ENCODE measurements at regions not wholly inside any gene's neighbourhood (a gene's known extent, or its start where the extent isn't known, plus 50 kb on each side); places are given as distances from the start of the nearest gene placed in this dataset.

- no peak for TF ChIP-seq CTCF (conservative IDR thresholded peaks at IDR 0.05; ENCODE audit: low read depth)
- CTCF ChIA-PET, result no interaction called here
- no peak for DNase-seq (ENCODE audit: low spot score)
- POLR2A ChIA-PET (ENCODE audit: low non-redundant PET), result no interaction called here
- H3K27ac ChIP-seq, result no peak overlapping the region
Measured at GRCh38 chr18:25787276-25787675, 303.1 kb downstream of the SS18 start.

GRCh38 chr18:25786758-25787157 lies 303.7 kb downstream of the SS18 start:
- no peak for DNase-seq (ENCODE audit: low spot score)
- ChIA-PET CTCF (no interaction called here), POLR2A (ENCODE audit: low non-redundant PET) (no interaction called here)
- no peak overlapping the region for H3K27ac ChIP-seq
- no peak for TF ChIP-seq CTCF (conservative IDR thresholded peaks at IDR 0.05; ENCODE audit: low read depth)

- ChIA-PET CTCF (no interaction called here), POLR2A (ENCODE audit: low non-redundant PET) (no interaction called here)
- H3K27ac ChIP-seq, result no peak overlapping the region
- no peak for DNase-seq (ENCODE audit: low spot score)
- no peak for TF ChIP-seq CTCF (conservative IDR thresholded peaks at IDR 0.05; ENCODE audit: low read depth)
Measured at GRCh38 chr18:25780105-25780504, 310.3 kb downstream of the SS18 start.

GRCh38 chr18:25771796-25772195 lies 318.6 kb downstream of the SS18 start:
- H3K27ac ChIP-seq, result no peak overlapping the region
- no peak for DNase-seq (ENCODE audit: low spot score)
- CTCF ChIA-PET, result no interaction called here
- POLR2A ChIA-PET (ENCODE audit: low non-redundant PET), result no interaction called here
- no peak for TF ChIP-seq CTCF (conservative IDR thresholded peaks at IDR 0.05; ENCODE audit: low read depth)

- POLR2A ChIA-PET (ENCODE audit: low non-redundant PET), result no interaction called here
- TF ChIP-seq CTCF (conservative IDR thresholded peaks at IDR 0.05; ENCODE audit: low read depth), result no peak
- CTCF ChIA-PET, result no interaction called here
- no peak overlapping the region for H3K27ac ChIP-seq
- no peak for DNase-seq (ENCODE audit: low spot score)
Measured at GRCh38 chr18:25764777-25765176, 325.6 kb downstream of the SS18 start.

- ChIA-PET POLR2A (ENCODE audit: low non-redundant PET) (no interaction called here), CTCF (no interaction called here)
Measured at GRCh38 chr18:25759111-25759510, 331.3 kb downstream of the SS18 start.

More at GRCh38 chr18:25759111-25759510, 331.3 kb downstream of the SS18 start:
- H3K27ac ChIP-seq, result no peak overlapping the region
- no peak for DNase-seq (ENCODE audit: low spot score)
- TF ChIP-seq CTCF (conservative IDR thresholded peaks at IDR 0.05; ENCODE audit: low read depth), result no peak

Measured in RWPE1 (cell line).